ENCODE measurements at regions not wholly inside any gene's neighbourhood (a gene's known extent, or its start where the extent isn't known, plus 50 kb on each side); places are given as distances from the start of the nearest gene placed in this dataset.
"Not testable (repeated sequence)": the region's sequence is repeated elsewhere in the genome, so short reads cannot be mapped to it uniquely, and the experiment has no call there.

DNA sequence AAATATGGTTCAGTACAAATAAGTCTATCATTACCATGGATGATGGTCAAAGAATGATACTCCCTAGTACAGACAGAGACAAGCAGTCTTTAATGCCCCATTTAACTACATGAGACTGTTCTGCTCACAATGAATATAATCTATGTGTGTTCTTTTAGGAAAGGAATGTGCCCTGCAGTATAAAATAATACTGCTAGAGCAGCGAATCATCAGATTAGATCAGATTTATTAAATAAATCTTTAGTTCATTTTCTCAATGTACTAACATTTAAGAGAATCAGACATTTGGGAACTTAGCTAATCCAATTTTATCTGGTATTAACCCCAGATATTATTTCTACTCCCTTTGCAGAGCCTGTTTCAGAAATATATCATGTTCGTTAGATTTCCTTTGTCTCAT is 272.0 kb upstream of the GCFC2 start:
- DNase-seq, result no peak

DNA sequence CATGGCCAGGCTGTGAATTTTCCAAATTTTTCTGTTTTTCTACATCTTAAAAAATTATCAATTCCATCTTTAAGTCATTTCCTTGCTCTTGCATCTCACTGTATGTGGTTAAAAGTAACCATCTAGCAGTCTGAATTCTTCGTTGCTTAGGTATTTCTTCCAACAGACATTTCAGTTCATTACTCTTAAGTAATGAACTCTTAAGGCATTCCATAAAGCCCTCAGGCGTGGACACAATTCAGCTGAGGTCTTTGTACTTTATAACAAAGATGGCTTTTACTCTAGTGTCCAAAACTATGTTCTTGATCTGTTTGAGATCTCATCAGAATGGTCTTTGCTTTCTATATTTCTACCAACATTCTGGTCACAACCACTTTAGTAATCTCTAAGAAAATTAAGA is 253.9 kb upstream of the GCFC2 start:
- DNase-seq, result no peak

DNA sequence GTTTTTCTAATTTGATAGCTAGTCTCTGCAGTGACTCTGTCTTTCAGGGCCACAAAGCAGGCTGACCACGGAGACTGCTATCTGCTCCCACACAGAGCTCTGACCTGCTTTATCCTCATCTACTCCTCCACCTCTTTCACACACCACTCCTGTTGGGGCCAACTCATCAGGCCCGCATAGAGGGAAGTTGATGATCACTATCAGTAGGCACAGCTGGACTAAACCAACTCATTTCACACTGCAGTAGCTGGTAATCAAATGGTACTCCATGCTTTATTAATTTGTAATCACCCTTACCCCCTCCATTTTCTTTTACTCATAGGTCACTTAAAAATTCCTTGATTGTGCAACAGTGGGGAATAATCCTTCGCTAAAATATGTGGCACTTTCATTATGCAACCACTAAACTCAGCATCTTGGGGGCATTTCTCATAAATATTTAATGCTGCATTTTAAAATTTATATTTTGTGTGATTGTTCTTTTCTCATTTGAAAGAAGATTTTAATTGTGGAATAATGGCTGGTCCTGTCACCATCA is 249.8 kb upstream of the GCFC2 start:
- no peak for DNase-seq

DNA sequence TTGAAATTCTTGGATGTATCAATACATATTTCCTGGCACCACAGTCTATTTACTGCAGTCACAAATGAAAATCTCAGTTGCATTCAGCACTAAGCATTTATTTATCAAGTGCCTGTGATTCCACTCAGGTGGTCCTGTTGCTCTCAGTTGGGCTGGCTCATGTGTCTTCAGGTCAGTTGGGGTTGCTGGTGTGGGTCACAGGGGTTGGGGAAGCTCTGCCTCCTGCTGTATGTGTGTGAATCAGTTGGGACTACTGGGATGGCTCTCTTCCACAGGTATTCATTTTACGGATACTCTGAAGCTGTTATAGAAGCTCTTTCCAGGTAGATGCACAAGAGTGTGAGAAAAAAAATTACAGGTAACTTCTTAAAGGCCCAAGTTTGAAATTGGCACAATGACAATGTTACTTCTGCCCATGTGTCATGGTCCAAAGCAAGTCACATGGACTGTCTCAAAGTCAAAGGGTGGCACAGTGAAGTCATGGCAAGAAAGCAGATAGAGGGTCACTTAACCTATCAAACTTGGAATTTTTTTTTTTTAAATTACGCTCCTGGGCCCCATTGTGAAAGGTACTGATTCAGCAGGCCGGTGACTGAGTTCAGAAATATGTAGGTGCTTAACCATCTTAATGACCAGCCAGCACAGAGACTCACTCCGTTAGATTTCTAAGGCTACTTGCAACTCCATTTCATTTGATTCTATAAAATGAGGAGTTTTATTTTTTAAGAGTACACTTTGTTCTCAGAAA is 249.2 kb upstream of the GCFC2 start:
- DNase-seq, result no peak

DNA sequence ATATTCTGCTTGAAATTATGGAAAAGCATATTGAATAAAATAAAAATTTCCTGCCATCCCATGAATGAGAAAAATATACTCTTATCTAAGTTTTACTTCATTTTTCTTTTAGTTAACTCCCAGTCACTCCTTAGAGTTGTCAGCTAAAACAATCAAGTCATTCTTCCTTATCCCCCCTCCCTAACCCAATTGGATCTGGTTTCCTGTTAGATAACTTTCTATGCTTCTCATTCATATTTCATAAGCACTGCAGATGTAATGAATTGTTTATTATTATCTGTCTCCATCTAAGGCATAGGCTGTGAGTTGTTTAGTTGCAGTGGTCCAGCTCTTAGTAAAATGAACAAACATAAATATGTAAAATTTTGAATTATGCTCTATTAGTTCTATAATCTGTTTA is 244.0 kb upstream of the GCFC2 start:
- DNase-seq, result no peak

DNA sequence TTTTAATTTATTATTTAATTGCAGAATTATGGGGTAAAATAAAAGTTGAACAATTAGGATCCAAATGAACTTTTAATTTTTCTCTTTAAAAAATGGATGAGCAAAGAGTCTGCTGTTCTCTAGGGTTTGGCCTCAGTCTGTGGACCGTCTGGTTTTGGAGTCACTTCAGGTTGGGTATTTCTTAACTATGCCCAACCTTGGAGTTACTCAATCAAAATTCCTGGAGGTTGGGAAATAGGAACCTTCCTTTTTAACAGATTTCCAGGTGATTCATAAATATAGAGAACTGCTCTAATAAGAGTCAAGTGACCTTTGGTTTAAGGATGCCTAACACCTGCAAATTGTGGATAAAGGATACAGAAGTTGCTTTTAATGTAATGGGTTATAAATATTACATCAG is 241.5 kb upstream of the GCFC2 start:
- no peak for DNase-seq

DNA sequence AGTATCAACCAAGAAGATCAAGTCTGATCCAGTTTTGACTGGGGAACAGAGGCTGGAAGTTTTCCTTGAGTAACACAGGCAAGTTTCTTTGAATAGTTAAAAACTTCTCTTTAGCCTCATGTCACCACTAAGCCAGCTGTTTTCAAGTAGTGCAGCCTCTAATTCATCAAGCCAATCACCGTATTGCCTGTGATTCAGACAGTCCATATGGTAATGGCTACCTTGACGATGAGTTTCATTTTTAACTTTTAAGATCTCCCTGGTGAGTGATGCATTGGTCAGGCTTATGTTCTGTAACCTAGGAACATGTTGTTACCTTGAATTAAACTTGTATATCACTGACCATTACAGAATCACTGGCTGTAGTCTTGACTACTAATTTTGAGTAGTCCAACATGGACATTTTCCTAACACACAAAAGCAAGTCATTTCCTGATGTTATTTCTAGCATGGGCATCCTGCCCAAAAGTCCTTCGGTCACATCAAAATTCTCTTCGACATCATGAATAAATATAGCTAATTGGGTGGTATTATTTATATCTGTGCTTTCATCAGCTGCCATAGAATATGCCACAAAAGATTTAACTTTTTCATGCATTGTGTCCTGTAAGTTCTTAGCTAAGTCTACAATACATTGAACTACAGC is 238.8 kb upstream of the GCFC2 start:
- DNase-seq, result no peak

DNA sequence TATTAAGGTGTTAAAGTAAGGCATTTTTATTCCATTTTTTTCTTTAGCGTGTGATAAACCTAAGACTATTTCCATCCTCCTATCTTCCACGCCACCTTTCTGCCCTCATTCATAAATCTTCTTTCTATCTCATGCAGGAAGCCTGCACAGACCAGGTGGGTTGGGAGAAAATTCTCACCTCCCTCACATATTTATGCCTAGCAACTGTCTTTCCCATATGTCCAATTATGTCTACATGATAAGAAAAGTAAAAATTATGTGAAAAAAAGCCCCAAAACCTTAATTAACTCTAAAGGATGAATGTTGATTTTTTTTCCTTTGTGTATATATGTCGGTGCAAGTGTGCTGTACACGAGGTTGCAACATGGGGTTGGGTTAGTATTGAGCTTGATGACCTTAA is 225.6 kb upstream of the GCFC2 start:
- no peak for DNase-seq

DNA sequence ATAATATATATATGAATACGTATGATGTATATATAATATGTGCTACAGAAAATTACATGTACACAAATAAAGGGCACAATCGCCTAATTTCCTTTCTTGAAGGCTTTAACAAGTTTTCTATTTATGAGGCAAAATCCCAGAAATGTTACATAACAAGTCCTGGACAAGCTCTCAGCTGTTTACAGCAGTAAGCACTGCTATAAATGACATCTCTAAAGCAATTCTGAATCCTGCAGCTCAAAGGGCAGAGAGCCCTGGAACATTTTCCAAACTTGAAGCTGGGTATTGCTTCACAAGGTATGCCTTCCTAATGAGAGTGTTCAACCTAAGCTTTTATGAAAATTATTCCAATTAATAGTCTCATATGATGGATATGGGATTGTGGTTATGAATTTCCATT is 222.3 kb upstream of the GCFC2 start:
- DNase-seq, result no peak

DNA sequence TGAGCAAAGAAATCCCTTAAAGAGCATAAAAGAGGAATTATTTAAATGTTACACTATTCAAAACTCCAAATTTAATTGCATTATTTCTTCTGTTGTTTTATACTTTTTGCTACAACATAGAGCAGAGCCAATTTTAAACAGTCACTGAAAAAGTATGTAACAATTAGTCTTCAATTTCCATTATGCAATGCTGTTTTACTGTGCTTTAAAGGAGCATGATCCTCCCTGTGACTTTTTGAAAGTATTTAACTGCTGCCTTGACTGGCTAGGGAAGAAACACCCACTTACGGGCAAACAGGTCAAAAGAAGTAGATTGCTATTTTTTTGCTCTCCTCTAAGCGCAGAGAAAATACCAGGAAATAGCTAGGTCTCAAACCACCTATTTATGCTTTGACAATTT is 217.4 kb upstream of the GCFC2 start:
- no peak for DNase-seq

DNA sequence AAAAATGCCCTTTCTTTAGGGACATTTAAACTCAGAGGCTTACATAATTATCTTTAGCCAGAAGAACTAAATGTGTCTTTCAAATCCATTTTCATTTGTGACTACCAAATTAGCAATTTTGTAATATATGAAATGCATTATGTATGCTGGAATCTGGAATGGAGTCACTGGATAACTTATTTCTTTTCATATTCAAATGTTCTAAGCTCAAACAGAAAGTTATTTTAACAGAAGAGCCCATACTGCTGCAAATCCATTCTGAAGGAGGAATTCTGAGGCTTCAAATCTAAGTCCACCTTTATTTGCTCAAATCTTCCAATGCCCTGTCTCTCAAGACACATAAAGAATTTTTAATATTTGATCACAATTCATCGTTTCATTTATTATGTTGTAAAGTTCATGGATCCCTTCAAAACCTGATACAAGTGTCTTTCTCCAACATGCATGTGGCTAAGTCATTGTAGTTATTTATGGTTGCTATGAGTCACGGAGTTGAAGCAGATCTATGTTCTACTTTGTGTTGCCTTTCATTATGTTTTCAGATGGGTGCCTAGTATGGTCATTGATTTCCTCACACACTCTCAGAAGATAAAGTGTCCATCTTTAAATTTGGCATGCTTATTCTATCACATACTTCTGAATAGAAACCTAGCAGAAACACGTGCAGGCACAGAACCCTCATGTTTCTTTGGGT is 214.8 kb upstream of the GCFC2 start:
- no peak for DNase-seq

DNA sequence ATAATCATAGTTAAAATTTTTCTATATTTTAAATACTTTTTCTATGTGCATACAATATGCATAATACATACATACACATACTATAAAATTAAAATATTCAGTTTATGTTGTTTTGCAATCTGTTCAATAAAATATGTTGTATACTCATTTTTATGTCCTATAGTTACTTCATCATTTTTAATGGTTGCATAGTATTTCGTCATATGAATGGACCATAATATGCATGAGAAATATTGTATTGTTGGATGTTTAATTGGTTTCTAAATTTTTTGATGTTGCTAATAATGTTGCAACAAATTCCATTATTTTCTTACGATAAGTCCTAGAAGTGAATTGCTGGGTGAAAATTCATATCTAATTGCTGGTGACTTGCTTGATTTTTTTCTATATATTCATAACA is 211.5 kb upstream of the GCFC2 start:
- DNase-seq, result no peak

DNA sequence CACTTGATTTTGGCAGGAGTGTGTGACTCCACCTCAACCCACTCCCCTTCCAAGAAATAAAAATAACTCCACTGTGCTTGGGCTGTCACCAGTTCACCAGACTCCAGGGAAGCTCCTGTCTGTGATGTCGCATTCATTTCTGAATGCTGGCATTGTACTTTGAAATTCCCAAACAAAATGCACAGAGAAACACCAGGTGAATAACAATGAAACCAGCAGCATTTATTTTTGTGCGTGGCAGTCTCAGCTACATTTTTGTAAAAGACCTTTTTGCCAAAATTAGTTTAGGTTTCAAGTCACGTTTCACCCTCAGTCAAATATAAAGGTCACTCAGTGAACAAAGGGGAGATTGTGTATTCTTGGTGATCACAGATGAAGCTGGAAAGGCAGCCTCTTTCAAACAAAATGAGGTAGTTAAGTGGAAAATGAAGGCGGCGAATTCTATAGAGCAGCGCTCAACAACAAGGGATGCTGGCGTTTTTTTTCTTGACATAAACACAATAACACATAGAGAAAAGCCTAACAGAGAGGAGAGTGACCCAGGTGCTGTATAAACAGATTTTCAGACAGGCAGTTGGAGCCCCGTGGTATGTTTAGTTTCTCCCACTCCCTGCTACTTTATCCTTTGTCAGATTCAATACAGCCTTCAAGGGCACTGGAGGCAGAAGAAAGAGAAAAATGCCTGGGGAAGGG is 210.3 kb upstream of the GCFC2 start:
- DNase-seq, result no peak

DNA sequence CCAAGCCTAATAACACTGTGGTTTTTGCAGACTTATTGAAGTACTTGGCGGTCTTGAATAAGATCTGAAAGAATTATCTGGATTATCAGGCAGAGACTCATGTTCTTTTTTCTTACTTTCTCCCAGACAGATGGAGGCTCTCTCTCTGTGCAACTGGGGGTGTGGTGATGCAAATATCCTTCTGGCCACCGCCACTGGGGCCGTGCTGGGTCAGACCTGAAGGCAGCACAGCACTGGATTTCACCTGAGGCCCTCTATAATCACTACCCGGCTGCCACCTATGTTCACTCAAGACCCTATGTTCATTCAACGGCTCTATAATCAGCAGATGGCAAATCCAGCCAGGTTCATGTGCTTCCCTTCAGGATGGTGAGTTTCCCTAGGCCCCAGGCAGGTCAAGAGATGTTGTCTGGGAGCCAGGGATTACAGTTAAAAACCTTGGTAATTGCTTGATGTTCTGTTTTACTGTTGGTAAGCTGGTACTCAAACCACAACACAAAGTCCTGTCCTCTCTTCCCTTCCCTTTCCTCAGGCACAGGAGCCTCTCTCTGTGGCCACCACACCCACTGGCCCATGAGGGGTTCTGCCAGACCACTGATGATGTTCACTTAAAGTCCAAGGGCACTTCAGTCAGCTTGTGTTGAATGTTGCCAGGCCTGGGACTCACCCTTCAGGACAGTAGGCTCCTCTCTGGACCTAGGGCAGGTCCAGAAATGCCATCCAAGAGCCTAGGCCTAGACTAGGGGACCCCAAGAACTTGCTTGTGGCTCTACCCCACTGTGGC is 205.3 kb upstream of the GCFC2 start:
- DNase-seq, result no peak

DNA sequence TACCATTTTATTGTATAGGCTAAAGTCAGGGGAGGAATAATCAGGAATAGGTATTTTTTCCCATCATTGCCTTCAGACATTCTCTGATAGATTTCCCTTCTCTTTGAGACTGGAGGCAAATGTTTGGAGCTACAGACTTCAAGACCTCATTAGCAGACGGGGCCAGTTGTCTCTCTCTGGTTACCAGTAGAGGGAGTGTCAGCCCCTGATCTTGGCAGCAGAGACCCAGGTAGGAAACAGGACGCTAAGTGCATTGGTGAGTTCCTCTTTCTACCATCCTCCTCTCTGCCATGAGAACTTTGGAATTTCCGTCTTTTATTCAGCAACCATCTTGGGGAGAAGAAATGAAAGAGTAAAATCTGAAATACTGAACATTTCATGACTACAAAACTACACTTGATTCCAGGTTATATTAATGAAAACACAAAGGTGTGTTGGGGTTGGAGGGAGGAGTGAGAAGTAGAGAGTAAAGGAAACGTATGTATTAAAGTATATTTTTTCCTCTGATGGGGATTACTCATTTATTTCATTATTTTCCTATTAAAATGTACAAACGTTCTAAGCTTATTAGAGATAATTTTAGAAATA is 186.2 kb upstream of the GCFC2 start:
- no peak for DNase-seq

DNA sequence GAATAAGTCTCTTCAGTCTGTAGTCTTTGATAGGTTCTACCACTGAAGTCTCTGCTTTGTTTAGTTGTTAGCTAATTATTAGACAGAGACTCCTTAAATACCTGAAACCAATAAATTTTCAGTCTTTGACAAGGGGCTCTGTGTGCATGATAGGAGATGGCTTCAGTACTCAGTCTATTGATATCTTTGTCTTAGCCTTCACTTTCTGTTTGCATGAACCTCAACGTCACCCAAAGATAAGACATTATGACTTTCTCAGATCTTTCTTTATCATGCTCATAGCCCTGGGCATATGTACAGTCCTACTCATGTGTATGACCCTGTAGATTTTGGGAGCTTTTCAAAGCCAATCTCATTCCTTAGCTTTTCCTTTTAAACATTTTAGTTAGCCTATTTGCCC is 183.5 kb upstream of the GCFC2 start:
- no peak for DNase-seq

DNA sequence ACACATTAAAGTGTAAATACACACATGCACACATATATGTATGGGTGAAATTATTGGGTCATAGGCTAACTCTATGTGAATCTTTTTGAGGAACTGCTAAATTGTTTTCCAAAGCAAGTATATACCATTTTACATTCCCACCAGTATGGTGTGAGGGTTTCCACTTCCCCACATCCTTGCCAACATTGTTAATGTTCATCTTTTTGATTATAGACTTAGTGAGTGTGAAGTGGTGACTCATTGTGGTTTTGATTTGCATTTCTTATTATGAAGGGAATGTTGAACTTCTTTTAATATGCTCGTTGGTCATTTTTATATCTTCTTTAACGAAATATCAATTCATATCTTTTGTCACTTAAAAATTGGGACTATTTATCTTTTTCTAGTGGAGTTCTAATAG is 181.8 kb upstream of the GCFC2 start:
- no peak for DNase-seq

DNA sequence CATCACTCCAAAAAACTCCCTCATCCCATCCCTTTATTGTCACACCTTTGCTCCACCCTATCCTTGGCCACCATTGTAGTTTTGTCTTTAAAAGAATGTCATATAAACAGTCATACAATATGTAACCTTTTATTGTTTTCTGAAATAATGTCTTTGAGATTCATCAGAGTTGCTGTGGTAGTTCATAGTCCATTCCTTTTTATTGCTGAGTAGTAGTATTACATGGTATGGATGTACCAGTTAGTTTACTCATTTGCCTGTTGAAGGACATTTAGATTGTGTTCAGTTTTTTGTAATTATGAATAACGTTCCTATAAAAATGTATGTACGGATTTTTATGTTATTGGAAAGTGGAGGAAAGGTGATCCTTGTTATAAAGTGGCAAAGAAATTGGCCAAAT is 171.8 kb upstream of the GCFC2 start:
- no peak for DNase-seq

DNA sequence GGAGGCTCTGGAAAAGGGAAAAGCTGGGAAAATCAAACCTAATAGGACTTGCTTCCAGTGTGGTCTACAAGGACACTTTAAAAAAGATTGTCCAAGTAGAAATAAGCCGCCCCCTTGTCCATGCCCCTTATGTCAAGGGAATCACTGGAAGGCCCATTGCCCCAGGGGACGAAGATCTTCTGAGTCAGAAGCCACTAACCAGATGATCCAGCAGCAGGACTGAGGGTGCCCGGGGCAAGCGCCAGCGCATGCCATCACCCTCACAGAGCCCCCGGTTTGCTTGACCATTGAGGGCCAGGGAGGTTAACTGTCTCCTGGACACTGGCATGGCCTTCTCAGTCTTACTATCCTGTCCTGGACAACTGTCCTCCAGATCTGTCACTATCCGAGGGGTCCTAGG is 164.9 kb upstream of the GCFC2 start:
- not testable (repeated sequence) for DNase-seq

DNA sequence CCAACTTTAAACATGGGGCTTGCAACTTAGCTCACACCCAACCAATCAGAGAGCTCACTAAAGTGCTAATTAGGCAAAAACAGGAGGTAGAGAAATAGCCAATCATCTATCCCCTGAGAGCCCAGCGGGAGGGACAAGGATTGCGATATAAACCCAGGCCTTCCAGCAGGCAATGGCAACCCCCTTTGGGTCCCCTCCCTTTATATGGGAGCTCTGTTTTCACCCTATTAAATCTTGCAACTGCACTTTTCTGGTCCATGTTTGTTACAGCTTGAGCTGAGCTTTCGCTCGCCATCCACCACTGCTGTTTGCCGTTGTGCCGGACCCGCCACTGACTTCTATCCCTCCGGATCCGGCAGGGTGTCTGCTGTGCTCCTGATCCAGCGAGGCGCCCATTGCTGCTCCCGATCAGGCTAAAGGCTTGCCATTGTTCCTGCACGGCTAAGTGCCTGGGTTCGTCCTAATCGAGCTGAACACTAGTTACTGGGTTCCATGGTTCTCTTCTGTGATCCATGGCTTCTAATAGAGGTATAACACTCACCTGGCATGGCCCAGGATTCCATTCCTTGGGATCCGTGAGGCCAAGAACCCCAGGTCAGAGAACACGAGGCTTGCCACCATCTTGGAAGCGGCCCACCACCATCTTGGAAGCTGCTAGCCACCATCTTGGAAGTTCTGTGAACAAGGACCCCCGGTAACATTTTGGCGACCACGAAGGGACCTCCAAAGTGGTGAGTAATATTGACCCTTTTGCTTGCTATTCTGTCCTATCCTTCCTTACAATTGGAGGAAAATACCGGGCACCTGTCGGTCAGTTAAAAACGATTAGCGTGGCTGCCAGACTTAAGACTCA is 161.3 kb upstream of the GCFC2 start:
- DNase-seq, result not testable (repeated sequence)

DNA sequence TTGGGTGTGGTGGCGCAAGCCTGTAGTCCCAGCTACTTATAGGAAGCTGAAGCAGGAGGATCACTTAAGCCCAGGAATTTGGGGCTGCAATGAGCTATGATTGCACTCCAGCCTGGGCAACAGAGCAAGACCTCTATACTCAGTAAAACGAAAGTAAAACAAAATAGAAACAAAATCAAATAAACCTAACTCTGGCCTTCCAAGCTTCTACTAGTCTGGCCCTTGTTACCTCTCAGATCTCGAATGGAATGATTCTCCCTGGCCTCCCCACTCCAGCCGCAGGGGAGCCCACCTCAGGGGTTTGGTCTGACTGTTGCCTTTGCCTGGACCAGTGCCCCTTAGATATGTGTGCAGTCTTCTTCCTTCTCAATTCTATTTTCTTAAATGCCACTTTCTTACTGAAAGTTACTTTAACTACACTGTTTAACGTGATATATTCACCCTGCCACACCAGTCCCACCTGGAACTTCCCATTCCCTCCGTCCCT is 160.0 kb upstream of the GCFC2 start:
- no peak for DNase-seq

All from NCI-H1436 treated with DMSO at 0.1 percent for 48 hours (cell line).